ENCODE measurements at regions not wholly inside any gene's neighbourhood (a gene's known extent, or its start where the extent isn't known, plus 50 kb on each side); places are given as distances from the start of the nearest gene placed in this dataset.

- DNase-seq, result peak; percentile 66
Measured at GRCh38 chr7:22559829-22560489, 60.0 kb upstream of the STEAP1B start.

GRCh38 chr7:22557167-22557566 lies 57.2 kb upstream of the STEAP1B start:
- no peak for DNase-seq

- DNase-seq, result no peak
Measured at GRCh38 chr7:22555476-22555875, 55.5 kb upstream of the STEAP1B start.

DNA sequence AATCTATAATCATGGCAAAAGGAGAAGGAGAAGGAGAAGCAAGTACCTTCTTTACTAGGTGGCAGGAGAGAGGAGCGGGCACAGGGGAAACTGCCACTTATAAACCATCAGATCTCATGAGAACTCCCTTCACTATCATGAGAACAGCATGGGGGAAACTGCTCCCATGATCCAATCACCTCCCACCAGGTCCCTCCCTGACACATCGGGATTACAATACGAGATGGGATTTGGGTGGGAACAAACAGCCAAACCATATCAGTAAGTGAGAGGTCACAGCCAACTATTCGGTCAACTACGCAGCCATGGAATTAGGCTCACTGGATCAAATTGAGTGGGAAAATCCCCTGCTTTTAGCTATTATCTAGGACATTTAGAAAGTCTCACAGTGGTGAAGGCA lies 54.2 kb upstream of the STEAP1B start:
- no peak for DNase-seq

DNA sequence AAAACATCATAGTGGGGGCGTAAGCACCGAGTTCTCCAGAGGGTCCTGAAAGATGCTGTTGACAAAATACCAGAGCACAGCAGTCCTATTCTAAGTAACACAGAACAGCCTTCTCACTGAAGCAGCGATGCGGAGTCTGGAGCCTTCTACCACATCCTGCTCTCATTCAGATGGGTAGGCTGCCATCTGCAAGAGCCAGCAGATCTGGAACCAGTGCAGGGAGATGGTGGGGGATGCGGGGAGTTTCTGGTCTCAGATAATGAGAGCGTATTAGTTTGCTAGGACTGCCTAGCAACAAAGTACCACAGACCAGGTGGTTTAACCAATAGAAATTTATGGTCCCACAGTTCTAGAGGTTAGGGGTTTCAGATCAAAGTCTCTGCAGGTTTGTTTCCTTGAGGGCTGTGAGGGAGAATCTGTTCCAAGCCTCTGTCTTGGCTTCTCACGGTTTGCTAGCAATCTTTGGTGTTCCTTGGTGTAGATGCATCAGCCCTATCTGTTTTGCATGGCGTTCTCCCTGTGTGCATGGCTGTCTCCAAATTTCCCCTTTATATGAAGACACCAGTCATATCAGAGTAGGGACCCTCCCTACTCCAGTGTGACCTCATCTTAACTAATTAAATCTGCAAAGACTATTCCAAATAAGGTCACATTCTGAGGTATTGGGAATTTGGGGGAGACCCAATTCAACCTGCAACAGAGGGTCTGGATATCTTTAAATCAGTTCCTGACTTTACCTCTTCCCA lies 52.0 kb upstream of the STEAP1B start:
- DNase-seq, result no peak

- no peak for DNase-seq
Measured at GRCh38 chr7:22550514-22551030, 50.6 kb upstream of the STEAP1B start.

GRCh38 chr7:22549667-22550513 lies 49.9 kb upstream of the STEAP1B start:
- peak; percentile 23 for DNase-seq
